Caki2 (cell line): ENCODE measurements at regions not wholly inside any gene's neighbourhood (a gene's known extent, or its start where the extent isn't known, plus 50 kb on each side); places are given as distances from the start of the nearest gene placed in this dataset.

Experiments
- DNase-seq: peaks from one replicate; pipeline ENCODE4 v3.0.0-alpha.2; 2015; ENCODE audit warnings: low read depth
- in situ Hi-C: cut with HindIII; loops from 2 replicates; pipeline ENCODE4 v1.10.0; 2016; ENCODE audit warnings: low sequenced_read_pairs, low pct_unique_long_range_greater_than_20kb, mixed read lengths

- DNase-seq: no peak
- in situ Hi-C loops: no loop called here
Observed at GRCh38 chr1:186566140-186566855, 105.4 kb upstream of the PDC start.

DNA sequence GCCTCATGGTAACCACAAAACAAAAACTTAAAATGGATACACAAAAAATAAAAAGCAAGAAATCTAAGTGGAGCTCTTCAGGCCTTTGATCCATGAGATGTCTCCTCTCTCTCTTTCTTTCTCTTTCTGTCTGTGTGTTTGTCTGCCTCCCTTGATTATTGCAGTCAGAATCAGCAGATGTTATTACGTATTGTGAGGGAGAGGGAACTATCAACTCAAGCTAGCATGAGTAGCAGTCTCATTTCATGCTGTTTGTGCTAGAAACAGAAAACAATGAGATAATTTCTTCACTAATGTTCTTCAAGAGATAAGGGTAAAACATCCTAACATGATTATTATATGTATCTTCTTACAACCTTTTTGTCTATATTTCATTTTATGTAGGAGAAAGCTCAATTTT, 103.7 kb upstream of the PDC start:
- in situ Hi-C loops: no loop called here
- DNase-seq: no peak

DNA sequence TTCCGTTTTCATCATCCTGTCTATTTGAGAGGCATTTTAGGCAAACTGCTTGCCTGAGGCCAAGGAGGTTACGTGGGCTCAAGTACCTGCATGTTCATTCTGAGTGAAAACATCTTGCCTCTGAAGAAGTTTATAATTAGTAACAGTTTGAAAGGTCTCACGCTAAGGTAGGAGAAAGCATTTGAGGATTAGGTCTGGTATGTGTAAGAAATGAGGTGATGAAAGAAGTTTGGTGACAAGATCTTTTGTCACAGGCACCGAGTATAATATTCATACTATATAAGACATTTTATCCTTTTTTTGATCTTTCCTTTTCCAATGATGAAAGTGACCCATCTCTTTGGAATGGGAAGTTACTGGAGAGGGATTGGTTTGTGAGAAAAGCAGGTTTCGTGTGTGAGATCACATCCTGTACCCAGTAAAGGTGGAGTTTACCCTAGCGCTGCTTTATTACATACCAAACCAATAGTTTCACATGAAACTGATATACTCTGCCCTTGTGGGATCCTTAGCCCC, 98.7 kb upstream of the PDC start:
- no peak for DNase-seq

GRCh38 chr1:186557147-186557777, 96.3 kb upstream of the PDC start:
- in situ Hi-C loops: no loop called here
- no peak for DNase-seq

More for the DNA sequence above, 98.7 kb upstream of the PDC start:
- in situ Hi-C loops: no loop called here

DNA sequence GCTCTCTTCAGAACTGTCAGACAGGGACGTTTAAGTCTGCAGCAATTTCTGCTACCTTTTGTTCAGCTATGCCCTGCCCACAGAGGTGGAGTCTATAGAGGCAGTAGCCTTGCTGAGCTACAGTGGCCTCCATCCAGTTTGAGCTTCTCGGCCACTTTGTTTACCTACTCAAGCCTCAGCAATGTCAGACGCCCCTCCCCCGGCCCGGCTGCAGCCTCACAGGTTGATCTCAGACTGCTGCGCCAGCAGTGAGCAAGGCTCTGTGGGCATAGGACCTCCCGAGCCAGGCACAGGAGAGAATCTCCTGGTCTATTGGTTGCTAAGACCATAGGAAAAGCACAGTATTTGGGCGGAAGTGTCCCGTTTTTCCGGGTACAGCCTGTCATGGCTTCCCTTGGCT, 89.9 kb upstream of the PDC start:
- in situ Hi-C loops: no loop called here
- DNase-seq: no peak

GRCh38 chr1:186541003-186541402, 80.1 kb upstream of the PDC start:
- in situ Hi-C loops: no loop called here

GRCh38 chr1:186540521-186540920, 79.6 kb upstream of the PDC start:
- in situ Hi-C loops: no loop called here
- DNase-seq: no peak

More at GRCh38 chr1:186541003-186541402, 80.1 kb upstream of the PDC start:
- DNase-seq: no peak

- DNase-seq: no peak
- in situ Hi-C loops: no loop called here
Observed at GRCh38 chr1:186536273-186536890, 75.5 kb upstream of the PDC start.

DNA sequence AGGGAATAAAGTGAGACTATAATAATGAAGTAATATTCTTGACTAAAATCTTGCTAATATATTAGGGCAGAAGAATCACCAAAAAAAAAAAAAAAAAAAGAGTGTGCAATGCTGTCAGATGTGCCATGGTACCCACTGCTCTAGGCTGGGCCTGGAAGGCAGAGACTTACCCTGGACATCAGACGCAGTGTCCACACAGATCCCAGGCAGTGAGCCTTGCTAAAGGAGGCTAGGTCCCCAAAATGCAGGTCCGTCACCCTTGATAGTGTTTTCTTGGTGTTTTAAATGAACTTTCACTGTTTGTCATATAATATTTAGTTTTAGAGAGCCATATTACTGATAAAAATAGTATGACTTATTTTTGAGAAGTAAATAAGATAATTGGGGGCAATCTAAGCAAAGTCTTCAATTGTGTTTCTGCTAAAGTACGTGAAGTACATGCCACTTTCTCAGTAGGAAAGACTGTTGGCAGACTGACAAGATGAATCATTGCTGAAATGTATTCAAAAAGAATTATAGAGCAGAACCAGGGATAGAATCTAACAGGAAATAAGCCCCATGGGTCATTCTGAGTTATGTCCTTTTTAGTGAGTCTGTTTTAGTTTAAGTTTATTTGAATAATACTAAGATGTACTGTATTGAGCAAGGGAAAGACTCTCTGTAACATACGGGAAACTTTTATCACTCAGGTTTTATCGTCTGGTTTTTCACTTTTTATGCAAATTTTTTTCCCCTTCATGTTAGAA, 74.6 kb upstream of the PDC start:
- in situ Hi-C loops: no loop called here
- peak; percentile 30 for DNase-seq

GRCh38 chr1:186534401-186534800, 73.5 kb upstream of the PDC start:
- in situ Hi-C loops: no loop called here
- DNase-seq: no peak

- in situ Hi-C loops: no loop called here
- DNase-seq: no peak
Observed at GRCh38 chr1:186532466-186532865, 71.6 kb upstream of the PDC start.

DNA sequence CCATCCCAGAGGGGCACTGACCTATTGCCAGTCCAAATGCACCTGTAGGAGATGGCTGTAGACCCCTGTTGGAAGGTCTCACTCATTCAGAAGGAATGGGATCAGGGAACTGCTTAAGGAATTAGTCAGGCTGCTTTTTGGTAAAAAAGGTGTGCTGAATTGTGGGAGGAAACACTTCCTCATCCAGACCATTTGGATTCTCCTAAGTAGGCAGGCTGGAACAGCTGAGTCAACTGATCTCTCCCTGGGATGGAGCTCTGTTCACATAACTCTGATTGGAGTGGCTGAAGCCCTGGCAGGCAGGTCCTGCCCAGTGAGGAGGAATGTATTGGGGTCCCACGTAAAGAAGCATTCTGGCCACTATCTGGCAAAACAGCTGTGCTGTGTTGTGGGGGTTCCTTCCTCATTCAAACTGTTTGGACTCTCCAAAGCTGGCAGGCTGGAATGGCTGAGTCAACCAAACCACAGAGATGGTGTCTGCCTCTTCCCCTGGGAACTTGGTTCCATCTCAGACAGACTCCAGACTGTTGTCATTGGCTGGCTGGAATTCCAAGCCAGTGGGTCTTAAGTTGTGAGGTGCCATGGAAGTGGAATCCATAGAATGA, 70.7 kb upstream of the PDC start:
- DNase-seq: no peak
- in situ Hi-C loops: no loop called here

GRCh38 chr1:186530109-186530508, 69.2 kb upstream of the PDC start:
- no peak for DNase-seq
- in situ Hi-C loops: no loop called here

- no peak for DNase-seq
- in situ Hi-C loops: no loop called here
Observed at GRCh38 chr1:186519982-186520381, 59.1 kb upstream of the PDC start.

DNA sequence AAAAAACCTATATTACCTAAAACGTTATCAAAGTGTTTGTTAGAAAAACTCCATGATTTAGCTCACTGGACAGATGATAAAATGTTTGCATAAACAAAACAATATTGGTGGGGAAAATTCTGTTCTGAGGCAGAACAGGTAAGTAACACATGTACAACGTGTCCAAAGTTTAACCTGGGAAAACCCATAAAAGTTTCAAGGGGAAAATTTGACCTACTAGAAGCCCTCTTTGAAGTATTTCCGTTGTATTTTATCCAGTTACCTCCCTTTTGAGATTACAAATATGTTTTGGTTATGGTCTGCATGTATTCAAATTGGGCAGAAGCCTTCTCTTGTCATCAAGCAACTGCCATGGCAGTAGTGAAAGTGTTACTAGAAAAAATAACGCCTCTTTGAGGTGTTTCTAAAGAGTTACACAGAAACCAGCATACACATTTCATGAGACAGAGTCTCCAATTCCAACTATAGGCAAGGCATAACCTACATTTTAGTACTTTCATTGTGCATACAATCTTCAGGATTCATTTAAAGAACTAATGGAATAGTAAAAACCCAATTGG, 58.0 kb upstream of the PDC start:
- no peak for DNase-seq
- in situ Hi-C loops: no loop called here

DNA sequence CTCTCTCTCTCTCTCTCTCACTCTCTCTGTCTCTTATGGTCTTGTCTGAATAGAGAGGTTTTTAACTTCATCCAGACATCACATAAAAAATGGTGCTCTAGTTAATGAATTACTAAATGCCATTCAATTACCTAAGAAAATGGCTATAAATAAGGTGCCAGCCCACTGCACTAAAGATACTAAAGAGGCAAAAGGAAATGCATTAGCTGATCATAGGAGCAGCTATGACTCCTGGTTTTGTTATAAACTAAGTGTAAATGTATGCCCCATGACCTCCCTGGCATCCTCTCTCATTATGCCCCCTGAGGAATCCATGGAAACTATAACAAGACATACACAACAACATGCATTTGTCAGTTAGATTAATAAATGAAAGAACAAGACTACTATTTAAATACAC, 57.5 kb upstream of the PDC start:
- peak; percentile 33 for DNase-seq
- in situ Hi-C loops: no loop called here

DNA sequence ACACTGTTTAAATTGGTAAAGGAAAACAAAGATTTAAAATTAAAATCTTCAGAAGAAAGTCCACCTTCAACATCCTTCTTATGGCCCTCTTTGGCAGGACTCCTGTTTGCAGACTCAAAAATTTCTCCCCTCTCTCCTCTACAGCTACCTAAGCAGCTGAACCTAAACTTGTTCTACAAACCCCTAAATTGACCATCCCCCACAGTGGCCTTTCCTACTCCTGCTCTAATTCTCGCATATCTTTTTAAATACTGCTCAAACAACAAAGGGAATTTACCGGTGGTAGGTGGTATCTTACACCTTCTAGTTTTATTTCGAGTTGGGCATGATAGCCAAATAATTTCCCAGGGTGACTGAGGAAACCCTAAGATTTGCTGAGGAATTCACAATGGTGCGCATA, 53.5 kb upstream of the PDC start:
- DNase-seq: no peak
- in situ Hi-C loops: no loop called here

GRCh38 chr1:186513526-186513925, 52.6 kb upstream of the PDC start:
- in situ Hi-C loops: no loop called here
- DNase-seq: no peak
